NCI-H82 treated with DMSO at 0.1 percent for 48 hours (cell line): ENCODE measurements at regions not wholly inside any gene's neighbourhood (a gene's known extent, or its start where the extent isn't known, plus 50 kb on each side); places are given as distances from the start of the nearest gene placed in this dataset.
"Not testable (repeated sequence)": the region's sequence is repeated elsewhere in the genome, so short reads cannot be mapped to it uniquely, and the experiment has no call there.

Experiments
- DNase-seq: peaks from one replicate; lab custom pipeline; 2025; ENCODE audit not compliant: unreplicated experiment; lab: John Stamatoyannopoulos, UW

DNA sequence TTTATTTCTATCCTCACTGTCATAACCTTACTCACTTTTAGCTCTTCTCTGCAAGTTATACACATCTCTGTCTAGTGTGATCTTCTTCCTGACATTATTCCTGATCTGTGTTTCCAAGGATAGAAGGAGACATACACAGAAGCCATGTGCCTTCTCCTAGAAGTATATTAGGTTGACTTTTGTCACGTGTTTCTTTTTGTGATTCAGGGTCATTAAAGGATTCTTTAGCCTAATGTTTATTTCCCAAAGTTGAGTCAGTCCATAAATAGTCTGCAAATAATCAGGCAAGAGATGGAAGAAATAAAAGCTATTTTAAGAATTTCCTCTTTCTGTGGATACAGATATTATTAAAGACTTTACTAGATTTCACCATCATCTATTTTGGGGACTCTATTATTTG is 214.1 kb upstream of the GOT2 start:
- DNase-seq: no peak

DNA sequence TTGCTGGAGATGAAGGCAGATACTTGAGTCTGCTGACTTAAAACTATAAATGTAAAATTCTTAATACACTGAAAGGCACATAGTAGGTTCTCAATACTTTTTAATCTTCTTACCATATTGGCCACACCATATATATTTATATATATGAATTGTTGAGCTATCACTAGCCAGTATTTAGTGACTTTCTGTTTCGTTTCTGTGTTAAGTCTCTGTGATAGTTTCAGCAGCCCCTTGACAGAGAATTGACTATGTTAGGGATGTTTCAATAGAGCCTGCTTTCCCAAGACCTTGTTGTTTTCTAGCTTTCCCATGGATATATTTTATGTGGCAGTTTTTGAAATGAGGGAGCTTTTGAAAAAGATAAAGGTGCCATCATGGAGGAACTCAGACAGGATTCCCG is 206.5 kb upstream of the GOT2 start:
- DNase-seq: no peak

DNA sequence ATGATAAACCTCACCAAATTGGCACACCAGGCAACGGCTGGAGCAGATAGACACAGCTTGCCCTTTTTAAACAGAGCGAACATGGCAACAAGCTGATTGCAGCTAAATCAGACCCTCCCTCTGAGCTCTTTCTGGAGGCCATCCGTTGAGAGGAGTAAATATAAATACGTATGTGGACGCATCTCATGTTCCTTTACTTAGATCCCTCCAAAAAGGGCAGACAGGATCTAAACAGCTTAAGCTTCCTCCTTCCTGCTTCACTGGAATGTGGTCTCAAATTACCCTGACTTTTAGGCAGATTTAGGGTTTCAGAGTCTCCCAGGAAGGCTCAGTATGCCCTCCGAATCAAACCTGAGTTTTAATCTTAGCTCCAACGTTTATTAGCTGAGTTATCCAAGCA is 204.7 kb upstream of the GOT2 start:
- DNase-seq: no peak

DNA sequence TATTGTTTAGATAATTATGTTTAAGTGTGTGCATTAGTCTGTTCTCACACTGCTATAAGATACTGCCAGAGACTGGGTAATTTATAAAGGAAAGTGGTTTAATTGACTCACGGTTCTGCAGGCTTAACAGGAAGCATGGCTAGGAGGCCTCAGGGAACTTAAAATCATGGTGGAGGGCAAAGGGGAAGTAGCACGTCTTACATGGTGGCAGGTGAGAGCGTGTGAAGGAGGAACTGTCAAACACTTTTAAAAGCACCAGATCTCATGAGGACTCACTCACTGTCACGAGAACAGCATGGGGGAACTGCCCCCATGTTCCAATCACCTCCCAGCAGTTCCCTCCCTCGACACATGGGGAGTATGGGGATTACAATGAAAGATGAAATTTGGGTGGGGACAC is 203.5 kb upstream of the GOT2 start:
- no peak for DNase-seq

DNA sequence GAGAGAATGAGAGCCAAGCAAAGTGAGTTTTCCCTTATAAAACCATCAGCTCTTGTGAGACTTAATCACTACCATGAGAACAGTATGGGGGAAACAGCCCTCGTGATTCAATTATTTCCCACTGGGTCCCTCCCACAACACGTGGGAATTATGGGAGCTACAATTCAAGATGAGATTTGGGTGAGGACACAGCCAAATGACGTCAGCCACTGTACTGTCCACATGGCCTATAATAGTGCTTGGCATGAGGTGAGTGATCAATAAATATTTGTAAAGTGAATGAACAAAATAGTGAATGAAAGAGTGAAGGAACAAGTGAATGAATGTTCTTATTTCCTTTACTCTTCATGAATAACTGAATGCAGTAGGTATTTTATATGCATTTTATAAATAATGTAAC is 199.1 kb upstream of the GOT2 start:
- no peak for DNase-seq

DNA sequence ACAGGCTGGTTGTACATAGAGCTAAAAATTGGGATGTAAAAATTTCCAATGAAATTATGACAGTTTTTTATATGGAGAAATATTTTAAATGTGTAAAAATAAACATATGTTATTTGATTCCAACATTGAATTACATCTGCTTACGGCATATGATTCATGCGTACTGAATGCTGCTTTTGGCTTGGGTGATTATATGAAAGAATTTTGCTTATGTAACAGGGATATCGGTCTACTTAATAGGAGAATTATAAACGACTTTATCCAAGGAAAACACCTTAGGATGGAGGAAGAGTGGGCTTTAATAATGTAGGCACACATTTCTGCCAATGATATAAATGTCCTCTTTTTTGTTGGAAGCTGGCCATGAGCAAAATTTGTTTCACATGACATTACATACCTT is 197.3 kb upstream of the GOT2 start:
- no peak for DNase-seq

DNA sequence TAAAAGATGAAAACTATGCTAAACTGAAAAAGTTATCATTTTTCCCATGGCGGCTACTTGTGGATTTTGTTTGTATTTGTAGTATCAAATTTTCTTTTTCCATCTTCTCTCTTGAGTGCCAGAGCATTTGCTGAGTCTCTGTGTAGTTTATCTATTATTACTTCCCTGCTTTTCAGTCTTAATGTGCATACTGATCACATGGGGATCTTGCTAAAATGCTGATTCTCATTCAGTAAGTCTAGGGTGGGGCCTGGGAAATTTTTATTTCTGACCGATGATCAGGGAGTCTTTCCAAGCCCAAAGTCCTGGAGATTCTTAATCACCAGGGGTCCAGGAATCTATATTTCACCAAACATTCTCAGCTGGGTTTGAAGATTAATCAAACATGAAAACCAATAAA is 189.0 kb upstream of the GOT2 start:
- DNase-seq: no peak

DNA sequence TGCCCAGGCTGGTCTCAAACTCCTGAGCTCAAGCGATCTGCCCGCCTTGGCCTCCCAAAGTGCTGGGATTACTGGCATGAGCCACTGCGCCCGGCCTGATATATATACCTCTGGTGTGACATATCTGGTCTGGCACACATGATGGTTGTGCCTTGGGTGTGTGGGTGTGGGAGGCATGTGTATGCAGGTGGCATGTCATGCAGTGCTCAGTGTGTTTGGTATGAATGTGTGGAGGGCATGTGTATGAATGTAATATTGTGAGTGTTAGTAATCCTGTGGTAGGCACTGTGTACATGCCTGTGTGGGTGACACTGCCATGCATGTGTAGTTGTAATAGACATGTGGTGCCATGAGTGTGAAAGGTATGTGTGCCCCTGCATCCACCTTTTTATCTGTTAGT is 179.3 kb upstream of the GOT2 start:
- no peak for DNase-seq

DNA sequence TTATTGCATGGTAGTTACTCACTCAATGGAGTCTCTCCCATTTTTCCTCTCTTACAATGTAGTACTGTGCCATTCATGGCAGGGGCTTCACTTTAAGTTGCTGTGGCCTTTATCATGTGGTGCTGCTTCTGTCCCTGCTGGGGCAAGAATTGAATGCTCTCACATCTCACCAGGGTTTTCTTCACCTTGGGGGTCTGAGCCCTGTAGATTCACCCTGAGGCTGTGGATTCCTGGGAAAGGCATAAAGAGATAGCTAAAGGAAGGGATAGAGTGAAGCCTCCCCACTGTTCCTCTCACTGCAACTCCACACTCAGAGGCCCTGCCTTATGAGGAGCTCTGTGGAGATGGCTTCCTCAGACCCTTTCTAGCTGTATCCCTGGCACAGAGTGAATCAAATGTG is 178.5 kb upstream of the GOT2 start:
- DNase-seq: no peak

DNA sequence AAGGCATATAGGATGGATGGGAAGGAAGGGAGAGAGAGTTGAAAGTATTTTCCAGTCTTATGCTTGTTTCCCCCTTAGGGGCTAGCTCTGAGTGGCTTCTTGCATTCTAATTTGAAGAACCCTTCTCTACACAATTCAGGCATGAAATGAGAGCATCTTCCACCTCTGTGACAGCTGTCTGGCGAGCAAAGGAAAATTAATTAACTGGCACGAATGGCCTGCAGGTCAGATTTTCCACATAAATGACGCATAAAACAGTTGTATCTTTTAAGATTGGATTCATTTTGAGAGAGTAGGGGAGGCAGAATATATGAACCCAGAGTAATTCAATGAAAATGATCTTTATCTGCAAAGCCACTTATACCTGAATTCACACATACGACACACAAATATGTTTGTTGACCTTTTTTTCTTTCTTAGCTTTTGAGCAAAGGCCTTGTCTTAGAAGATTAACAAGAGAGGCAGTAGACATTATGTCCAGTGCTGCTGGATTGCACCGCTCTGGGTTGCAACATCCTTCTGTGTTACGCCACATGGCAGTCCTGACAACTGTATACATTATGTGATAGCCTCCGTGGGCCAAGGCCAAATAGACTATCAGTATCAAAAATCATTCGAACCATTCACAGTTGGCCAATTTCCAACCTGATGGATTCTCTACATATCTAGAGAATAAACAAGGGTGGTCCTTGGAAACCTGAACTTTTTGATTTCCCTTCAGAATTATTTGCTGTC is 173.0 kb upstream of the GOT2 start:
- no peak for DNase-seq

DNA sequence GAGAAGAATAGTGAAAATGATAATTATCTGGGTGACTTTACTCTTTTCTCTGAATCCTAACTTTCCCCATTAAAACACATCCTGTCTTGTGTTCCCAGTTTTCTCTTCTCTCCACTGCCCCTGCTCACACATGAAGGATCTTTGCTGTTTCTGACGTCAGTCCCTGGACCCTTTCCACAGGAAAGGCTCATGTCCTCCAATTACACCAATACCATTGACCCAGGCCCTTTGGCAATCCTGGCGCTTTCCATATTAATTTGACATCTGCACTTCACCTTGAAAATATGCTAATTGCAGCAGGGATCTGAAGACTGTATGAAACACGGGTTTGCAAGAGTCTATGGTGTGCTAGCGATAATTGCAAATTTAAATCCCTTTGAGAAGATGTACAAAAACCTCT is 170.2 kb upstream of the GOT2 start:
- no peak for DNase-seq

DNA sequence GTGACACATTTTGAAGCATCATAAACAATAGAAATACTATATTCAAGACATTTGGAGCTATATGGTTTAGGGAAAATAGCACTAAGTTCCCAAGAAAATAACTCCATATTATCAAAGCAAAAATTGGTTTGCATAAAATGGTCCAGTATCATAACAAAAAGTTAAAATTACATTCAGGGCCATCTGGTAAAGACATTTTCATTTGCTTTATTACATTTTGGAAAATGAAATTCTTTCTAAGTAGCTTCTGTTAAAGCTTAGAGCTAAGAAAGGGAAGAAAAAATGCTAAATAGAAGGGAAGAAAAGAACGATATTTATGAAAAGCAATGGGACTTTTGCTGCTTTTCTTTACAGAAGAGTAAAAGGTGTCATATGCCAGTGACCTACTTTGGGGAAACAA is 155.4 kb upstream of the GOT2 start:
- no peak for DNase-seq

DNA sequence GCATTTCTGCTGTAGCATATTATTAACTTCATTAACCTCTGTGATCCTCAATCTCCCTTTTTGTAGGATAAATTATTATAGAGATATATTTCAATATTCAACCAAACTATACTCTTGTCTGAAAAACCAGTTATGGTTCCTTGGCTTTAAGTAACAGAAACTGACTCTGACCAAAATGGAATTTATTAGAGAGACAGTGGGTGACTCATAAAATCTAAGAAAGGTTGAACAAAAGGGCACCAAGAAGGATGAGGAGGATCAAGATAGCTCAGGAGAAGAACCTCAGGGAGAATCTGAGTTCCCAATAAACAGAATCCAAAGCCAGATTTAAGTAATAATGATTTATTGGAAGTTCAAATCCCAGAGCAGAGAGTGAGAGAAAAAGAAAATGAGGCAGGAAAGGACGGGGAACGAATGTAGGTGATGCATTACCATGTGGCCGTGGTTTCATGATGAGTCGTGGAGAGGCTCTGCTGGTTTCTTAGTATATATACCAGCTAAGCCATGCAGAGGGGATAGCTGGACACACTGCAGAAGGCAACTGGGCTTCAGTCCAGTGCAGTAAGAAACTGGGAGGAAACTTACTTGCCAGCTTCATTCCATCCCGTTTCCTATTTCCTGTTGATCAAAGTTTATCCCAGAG is 151.5 kb upstream of the GOT2 start:
- DNase-seq: no peak

DNA sequence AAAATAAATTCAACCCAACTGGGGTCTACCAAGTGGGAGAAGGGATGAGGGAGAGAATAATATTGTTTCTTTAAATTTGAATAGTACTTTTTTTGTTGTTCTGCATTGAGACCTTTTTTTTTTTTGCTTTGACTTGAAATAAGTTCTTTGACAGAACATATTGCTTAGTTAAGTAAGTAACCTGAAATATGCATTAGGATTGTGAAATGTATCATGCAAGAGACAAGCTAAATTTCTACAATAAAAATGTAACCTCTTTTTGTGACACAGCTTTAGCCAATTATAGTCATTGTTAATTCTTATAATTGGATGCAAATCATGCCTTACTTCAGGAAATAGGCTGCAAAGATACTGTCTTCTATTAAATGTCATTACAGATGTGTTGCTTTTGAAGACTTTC is 150.0 kb upstream of the GOT2 start:
- no peak for DNase-seq

DNA sequence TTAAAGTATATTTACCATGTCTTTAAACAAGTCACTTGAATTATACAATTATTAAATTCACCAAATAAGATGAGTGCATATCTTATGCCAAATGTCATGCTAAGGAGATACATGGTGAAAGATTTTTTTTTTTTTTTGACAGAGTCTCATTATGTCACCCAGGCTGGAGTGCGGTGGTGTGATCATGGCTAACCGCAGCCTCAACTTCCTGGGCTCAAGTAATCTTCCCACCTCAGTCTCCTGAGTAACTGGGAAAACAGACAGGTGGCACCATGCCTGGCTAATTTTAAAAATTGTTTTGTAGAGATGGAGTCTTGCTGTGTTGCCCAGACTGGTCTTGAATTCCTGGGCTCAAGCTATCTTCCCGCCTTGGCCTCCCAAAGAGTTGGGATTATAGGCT is 149.0 kb upstream of the GOT2 start:
- no peak for DNase-seq

DNA sequence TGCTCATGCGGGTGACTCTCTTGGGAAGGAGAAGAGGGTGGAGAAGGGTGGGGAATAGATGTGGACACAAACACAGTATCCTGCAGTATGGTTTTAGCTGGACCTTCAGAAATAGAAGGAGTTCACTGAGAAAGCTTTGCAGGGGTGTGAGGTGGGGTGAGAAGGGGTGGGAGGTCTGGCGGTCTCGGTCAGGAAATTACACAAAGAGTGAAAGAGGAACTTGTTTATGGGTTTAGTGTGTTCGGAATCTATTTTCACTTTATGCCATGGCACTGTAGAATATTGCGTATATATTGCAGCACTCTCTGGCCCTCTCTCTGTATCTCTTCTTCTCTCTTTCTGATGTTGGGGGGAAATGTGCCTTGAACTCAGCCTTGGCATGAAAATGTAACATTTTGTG is 148.2 kb upstream of the GOT2 start:
- DNase-seq: no peak

DNA sequence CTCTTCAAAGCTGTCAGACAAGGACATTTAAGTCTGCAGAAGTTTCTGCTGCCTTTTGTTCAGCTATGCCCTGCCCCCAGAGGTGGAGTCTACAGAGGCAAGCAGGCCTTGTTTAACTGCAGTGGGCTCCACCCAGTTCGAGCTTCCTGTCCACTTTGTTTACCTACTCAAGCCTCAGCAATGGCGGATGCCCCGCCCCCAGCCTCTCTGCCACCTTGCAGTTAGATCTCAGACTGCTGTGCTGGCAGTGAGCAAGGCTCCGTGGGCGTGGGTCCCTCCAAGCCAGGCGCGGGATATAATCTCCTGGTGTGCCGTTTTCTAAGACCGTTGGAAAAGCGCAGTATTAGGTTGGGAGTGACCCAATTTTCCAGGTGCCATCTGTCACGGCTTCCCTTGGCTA is 144.5 kb upstream of the GOT2 start:
- not testable (repeated sequence) for DNase-seq

DNA sequence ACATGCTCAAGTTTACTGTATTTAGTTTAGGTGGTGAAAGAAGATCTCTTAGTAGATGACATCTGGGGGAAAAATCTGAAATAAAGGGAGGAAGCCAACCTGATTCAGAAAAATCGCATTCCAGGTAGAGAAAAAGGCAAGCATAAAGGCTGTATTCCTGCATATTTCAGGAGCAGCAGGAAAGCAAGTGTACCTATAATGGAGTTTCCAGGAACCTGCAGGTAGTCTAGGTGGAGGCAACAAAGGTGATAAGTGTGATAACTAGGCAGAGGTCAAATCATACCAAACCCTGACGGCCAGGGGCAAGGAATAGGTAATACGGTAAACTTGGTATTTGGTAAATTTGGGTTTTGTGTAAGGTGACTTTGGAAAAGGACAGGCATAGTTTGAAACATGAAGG is 132.8 kb upstream of the GOT2 start:
- DNase-seq: no peak

DNA sequence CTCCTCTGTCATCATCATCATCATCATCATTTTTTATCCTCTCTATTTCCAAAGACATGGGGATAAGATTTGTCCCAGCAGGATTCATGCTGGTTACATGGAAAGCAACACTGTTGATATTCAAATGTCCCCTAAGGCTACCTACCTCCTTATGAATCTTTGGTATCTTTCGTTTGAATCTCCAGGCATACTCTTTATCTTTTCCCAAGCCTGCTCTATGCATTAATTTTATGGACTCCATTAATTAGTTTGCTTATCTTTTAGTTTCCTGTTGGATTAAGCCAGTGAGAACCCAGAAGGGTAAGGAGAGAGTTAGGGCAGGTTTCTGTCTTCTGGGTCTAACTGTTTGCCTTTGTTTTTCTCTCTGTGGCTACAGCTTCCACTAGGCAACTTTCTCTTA is 129.6 kb upstream of the GOT2 start:
- no peak for DNase-seq

DNA sequence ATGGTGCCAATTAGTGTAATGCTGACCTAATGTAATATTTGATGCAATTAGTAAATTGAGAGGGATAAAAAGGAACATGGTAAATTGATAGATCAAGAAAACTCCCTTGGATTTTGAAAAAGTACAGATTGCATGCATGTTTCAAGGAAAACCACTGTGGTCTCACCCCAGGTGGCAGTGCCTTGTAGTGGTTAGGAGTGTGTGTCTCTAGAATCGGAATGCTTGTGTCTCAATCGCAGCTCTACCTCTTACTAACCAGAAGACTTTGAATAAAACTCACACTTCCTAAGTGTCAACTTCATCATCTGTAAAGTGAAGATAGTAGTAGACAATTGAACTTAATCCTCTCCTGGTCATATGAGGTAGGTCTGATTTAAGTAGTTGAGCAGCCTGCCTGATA is 128.9 kb upstream of the GOT2 start:
- DNase-seq: no peak

DNA sequence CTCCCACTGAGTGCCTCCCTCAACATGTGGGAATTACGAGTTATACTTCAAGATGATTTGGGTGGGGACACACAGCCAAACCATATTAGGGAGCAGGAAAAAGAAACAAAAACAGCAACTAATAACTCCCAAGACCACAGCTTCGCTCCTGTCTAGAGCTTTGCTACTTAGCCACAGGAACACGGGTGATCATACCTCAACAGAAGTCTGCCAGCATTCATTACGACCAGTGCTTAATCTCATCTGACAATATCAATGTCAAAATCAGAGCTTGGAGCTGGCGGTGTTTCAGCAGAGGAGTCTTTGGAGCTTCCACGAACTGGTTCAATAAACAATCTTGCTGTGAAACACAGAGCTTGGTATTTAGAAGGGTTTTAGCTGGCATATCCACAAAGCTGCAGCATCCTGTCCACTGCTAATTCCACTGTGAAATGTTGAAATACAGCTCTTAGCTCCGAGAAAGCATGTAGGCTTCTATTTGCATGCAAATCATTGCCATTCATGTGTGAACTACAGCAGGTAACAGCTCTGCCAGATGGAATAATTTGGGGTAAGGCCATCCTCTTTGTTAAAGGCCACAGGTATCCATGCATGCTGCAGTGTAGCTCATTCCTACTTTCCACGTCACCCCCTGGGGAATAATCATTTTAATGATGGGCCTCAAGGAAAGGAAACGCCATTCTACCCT is 128.4 kb upstream of the GOT2 start:
- no peak for DNase-seq

DNA sequence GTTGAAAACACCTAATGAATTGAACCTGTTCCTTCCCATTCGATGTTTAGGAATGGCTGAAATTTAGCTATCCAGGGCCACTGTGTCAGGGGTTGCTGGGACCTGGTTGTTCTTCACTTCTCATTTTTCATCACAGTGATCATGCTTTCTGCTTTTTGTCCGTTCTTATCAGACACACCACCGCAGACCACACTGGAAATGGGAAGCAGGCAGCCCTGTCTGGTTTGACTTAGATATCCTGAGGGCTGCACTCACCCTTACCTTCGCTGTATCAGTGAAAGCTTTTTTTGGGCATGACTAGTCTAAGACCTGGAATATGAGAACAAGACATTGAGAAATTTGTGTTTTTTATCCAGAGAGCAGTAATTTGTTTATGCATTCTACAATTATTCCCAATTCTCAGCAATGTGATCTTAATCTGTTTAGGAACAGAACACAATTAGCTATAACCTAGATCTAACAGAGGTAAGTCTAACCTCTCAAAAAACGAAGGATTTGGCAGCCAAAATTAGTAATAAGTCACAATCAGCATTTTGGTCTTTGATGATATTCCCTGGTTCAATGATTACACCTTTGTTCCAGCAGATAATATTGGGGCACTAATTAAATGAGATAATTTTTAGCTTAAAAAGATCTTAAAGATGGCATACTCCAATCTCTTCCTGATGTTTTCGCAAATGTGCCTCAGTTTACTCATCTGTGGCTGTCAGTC is 126.0 kb upstream of the GOT2 start:
- no peak for DNase-seq
